Panc1 (cell line): ENCODE measurements at regions not wholly inside any gene's neighbourhood (a gene's known extent, or its start where the extent isn't known, plus 50 kb on each side); places are given as distances from the start of the nearest gene placed in this dataset.

Source experiments
- ATAC-seq: fragments of 200-7000 bp; cut with Tn5 transposase; 2 replicates; pipeline ENCODE4 v1.9.1; 2020; ENCODE audit warnings: mild to moderate bottlenecking, moderate library complexity
- BruUV-seq: library from RNA; stranded (reverse); fragments of 400-500 nt; replicated peaks from 2 replicates; lab custom pipeline; 2021; lab: Mats Ljungman, UMichigan
- CTCF ChIA-PET: fragments of 300-600 bp; sonication (Branson Sonifier 250); formaldehyde crosslinking; loops from one replicate; lab custom pipeline; 2022; ENCODE audit warnings: antibody characterized with exemption; lab: Charles Lee
- POLR2A ChIA-PET: fragments of 300-600 bp; sonication (Branson Sonifier 250); formaldehyde crosslinking; loops from one replicate; lab custom pipeline; 2022; ENCODE audit warnings: antibody characterized with exemption; lab: Charles Lee
- DNase-seq: peaks from one replicate; pipeline ENCODE4 v3.0.0-alpha.2; 2010; ENCODE audit warnings: low read depth, low spot score
- H3K27ac ChIP-seq: 2 replicates; pipeline ENCODE4 v1.5.1; 2011; ENCODE audit warnings: mild to moderate bottlenecking, low read length, inconsistent platforms
- H3K27me3 ChIP-seq: fragments of 200-500 bp; sonication (Bioruptor generic); 2 replicates; pipeline ENCODE4 v1.6.0; 2014; ENCODE audit warnings: low read length, inconsistent platforms; ENCODE audit not compliant: control insufficient read depth, insufficient read depth
- H3K36me3 ChIP-seq: fragments of 200-500 bp; sonication (Bioruptor generic); 2 replicates; pipeline ENCODE4 v1.5.1; 2014; ENCODE audit warnings: inconsistent platforms, mild to moderate bottlenecking, low read length, moderate library complexity; ENCODE audit not compliant: control insufficient read depth, insufficient read depth
- H3K4me1 ChIP-seq: 2 replicates; pipeline ENCODE4 v1.5.1; 2011; ENCODE audit warnings: inconsistent platforms, mild to moderate bottlenecking, low read length, moderate library complexity; ENCODE audit not compliant: control insufficient read depth, insufficient read depth
- H3K4me3 ChIP-seq, 2 experiments: 2 replicates each; pipeline ENCODE4 v1.5.1; 2011 to 2012; ENCODE audit warnings: low read depth in 2 of 2, low read length in 2 of 2, mild to moderate bottlenecking in 2 of 2, inconsistent platforms in 1 of 2, moderate library complexity in 1 of 2
- H3K9me3 ChIP-seq: fragments of 200-500 bp; sonication (Bioruptor generic); 2 replicates; pipeline ENCODE4 v1.5.1; 2014; ENCODE audit warnings: low read depth, mild to moderate bottlenecking, inconsistent platforms, low read length, moderate library complexity; ENCODE audit not compliant: control insufficient read depth, insufficient read depth
- CTCF ChIP-seq: fragments of 450-650 bp; IDR thresholded peaks from 2 replicates; pipeline ENCODE4 v1.5.1; 2017; ENCODE audit warnings: mild to moderate bottlenecking
- POLR2AphosphoS5 ChIP-seq: IDR thresholded peaks from 2 replicates; pipeline ENCODE4 v1.6.1; 2012; ENCODE audit warnings: mild to moderate bottlenecking, low read depth, low read length, moderate library complexity
- REST ChIP-seq, 2 experiments: IDR thresholded peaks; 2 replicates each; pipeline ENCODE4 v1.6.1; 2011 to 2012; ENCODE audit warnings: low read depth in 2 of 2, control low read depth in 1 of 2, low read length in 1 of 2, mild to moderate bottlenecking in 1 of 2, moderate library complexity in 1 of 2; ENCODE audit not compliant: insufficient read depth in 1 of 2
- SIN3A ChIP-seq: IDR thresholded peaks from 2 replicates; pipeline ENCODE4 v1.6.1; 2012; ENCODE audit warnings: low read depth, mild to moderate bottlenecking, low read length, moderate library complexity, borderline replicate concordance; ENCODE audit not compliant: insufficient read depth
- TCF7L2 ChIP-seq: IDR thresholded peaks from 2 replicates; pipeline ENCODE4 v1.6.1; 2011; ENCODE audit warnings: mild to moderate bottlenecking, low read depth, low read length, inconsistent platforms
- in situ Hi-C: cut with HindIII; loops from 2 replicates; pipeline ENCODE4 v1.10.0; 2016; ENCODE audit warnings: low sequenced_read_pairs, low pct_unique_long_range_greater_than_20kb
- intact Hi-C: fragments of 100-400 bp; cut with micrococcal nuclease; formaldehyde crosslinking; loops from one replicate; pipeline ENCODE4 v1.10.0; 2022; ENCODE audit not compliant: unreplicated experiment

- ChIA-PET CTCF (no interaction called here), POLR2A (no interaction called here)
- BruUV-seq: no TSS peak
- Histone ChIP-seq H3K36me3 (no peaks in the 10 kb centered on the region), H3K27me3 (0 out of 2 replicates have a peak, but pooled peaks cover 3% of the 10 kb centered on the region), H3K9me3 (no peaks in the 10 kb centered on the region), H3K27ac (no peak overlapping the region), H3K4me3 (no peak overlapping the region), H3K4me1 (no peaks in the 10 kb centered on the region)
- in situ Hi-C loops: no loop called here
- DNase-seq (no peak), ATAC-seq (no peak)
- no peak for TF ChIP-seq TCF7L2
- no peak for TF ChIP-seq POLR2AphosphoS5
- no peak for TF ChIP-seq CTCF
- TF ChIP-seq SIN3A: no peak
- TF ChIP-seq REST (IDR thresholded peaks at IDR 0.05; ENCODE audit: insufficient read depth in 1 of 2, low read depth in 2 of 2, low read length in 1 of 2): no peak
- intact Hi-C loops: no loop called here
Measured at GRCh38 chr10:7473474-7473873, 62.6 kb upstream of the SFMBT2 start.

GRCh38 chr10:7471720-7472367, 61.0 kb upstream of the SFMBT2 start:
- CTCF ChIA-PET: no interaction called here
- POLR2A ChIA-PET: no interaction called here
- BruUV-seq: no TSS peak
- Histone ChIP-seq H3K9me3 (no peaks in the 10 kb centered on the region), H3K27me3 (0 out of 2 replicates have a peak, but pooled peaks cover 3% of the 10 kb centered on the region), H3K4me1 (no peaks in the 10 kb centered on the region), H3K36me3 (no peaks in the 10 kb centered on the region), H3K4me3 (no peak overlapping the region), H3K27ac (no peak overlapping the region)
- intact Hi-C loops: no loop called here
- DNase-seq: no peak
- no peak for TF ChIP-seq REST (IDR thresholded peaks at IDR 0.05; ENCODE audit: insufficient read depth in 1 of 2, low read depth in 2 of 2, low read length in 1 of 2)
- no peak for TF ChIP-seq CTCF
- TF ChIP-seq TCF7L2: no peak
- no peak for TF ChIP-seq POLR2AphosphoS5
- TF ChIP-seq SIN3A: no peak
- in situ Hi-C loops: no loop called here
- no peak for ATAC-seq
